GM21825 (cell line): ENCODE measurements at regions not wholly inside any gene's neighbourhood (a gene's known extent, or its start where the extent isn't known, plus 50 kb on each side); places are given as distances from the start of the nearest gene placed in this dataset.

Experiments used
- ATAC-seq: cut with Tn5 transposase; IDR thresholded peaks from one replicate; pipeline ENCODE4 v1.9.1; 2021; ENCODE audit warnings: mild to moderate bottlenecking, moderate library complexity; ENCODE audit not compliant: unreplicated experiment

- ATAC-seq = no peak
Measured at GRCh38 chr19:28292822-28293500, 920.0 kb downstream of the UQCRFS1 start.

GRCh38 chr19:28291874-28292273 is 921.1 kb downstream of the UQCRFS1 start:
- ATAC-seq = no peak

GRCh38 chr19:28290963-28291657 is 921.8 kb downstream of the UQCRFS1 start:
- ATAC-seq = no peak

GRCh38 chr19:28289295-28290063 is 923.5 kb downstream of the UQCRFS1 start:
- ATAC-seq = no peak

GRCh38 chr19:28288572-28289264 is 924.2 kb downstream of the UQCRFS1 start:
- ATAC-seq = no peak

- ATAC-seq = no peak
Measured at GRCh38 chr19:28285917-28286316, 927.0 kb downstream of the UQCRFS1 start.

GRCh38 chr19:28285078-28285477 is 927.9 kb downstream of the UQCRFS1 start:
- ATAC-seq = no peak

GRCh38 chr19:28284389-28284788 is 928.6 kb downstream of the UQCRFS1 start:
- no peak for ATAC-seq

- ATAC-seq = no peak
Measured at GRCh38 chr19:28283592-28283991, 929.4 kb downstream of the UQCRFS1 start.

- no peak for ATAC-seq
Measured at GRCh38 chr19:28281676-28282075, 931.3 kb downstream of the UQCRFS1 start.

- no peak for ATAC-seq
Measured at GRCh38 chr19:28264556-28264955, 948.4 kb downstream of the UQCRFS1 start.

GRCh38 chr19:28258829-28259228 is 954.1 kb downstream of the UQCRFS1 start:
- no peak for ATAC-seq

GRCh38 chr19:28257396-28257795 is 955.6 kb downstream of the UQCRFS1 start:
- ATAC-seq = no peak

GRCh38 chr19:28247243-28247642 is 965.7 kb downstream of the UQCRFS1 start:
- no peak for ATAC-seq

- no peak for ATAC-seq
Measured at GRCh38 chr19:28245937-28246336, 967.0 kb downstream of the UQCRFS1 start.

- no peak for ATAC-seq
Measured at GRCh38 chr19:28244966-28245365, 968.0 kb downstream of the UQCRFS1 start.

- no peak for ATAC-seq
Measured at GRCh38 chr19:28242317-28242927, 970.5 kb downstream of the UQCRFS1 start.

- ATAC-seq = no peak
Measured at GRCh38 chr19:28239270-28239669, 973.7 kb downstream of the UQCRFS1 start.

- no peak for ATAC-seq
Measured at GRCh38 chr19:28238270-28238820, 974.6 kb downstream of the UQCRFS1 start.

- no peak for ATAC-seq
Measured at GRCh38 chr19:28235606-28236125, 977.3 kb downstream of the UQCRFS1 start.
